Epidermal melanocyte (primary cell): ENCODE measurements at regions not wholly inside any gene's neighbourhood (a gene's known extent, or its start where the extent isn't known, plus 50 kb on each side); places are given as distances from the start of the nearest gene placed in this dataset.

Source experiments
- DNase-seq: peaks from one replicate; pipeline ENCODE4 v3.0.0; 2011; ENCODE audit warnings: low spot score; ENCODE audit not compliant: insufficient read length

DNA sequence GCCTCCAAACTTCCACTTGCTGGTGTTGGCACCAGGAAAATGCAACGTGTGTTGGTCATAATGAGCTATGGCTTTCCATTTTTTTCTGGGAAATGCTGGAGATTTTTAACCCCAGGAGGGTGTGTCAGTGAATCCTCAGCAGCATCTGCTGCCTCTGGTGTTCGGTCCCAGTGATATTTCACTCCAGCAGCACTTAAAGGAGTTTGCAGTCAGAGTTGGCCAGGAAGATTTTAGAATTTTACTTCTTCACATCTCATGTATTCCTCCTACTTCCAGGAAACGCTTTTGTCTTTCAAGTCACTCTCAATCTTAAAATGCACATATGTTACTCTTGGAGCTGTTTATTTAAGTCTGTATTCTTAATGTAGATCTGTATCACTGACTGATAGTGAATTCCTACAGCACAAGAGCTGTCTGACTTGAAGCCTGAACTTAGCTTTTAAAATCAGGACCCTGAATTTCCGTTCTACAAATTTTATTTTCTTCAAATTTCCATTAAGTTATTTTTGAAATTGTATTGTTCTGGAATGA lies 903.4 kb upstream of the SLC10A2 start:
- DNase-seq, result no peak

DNA sequence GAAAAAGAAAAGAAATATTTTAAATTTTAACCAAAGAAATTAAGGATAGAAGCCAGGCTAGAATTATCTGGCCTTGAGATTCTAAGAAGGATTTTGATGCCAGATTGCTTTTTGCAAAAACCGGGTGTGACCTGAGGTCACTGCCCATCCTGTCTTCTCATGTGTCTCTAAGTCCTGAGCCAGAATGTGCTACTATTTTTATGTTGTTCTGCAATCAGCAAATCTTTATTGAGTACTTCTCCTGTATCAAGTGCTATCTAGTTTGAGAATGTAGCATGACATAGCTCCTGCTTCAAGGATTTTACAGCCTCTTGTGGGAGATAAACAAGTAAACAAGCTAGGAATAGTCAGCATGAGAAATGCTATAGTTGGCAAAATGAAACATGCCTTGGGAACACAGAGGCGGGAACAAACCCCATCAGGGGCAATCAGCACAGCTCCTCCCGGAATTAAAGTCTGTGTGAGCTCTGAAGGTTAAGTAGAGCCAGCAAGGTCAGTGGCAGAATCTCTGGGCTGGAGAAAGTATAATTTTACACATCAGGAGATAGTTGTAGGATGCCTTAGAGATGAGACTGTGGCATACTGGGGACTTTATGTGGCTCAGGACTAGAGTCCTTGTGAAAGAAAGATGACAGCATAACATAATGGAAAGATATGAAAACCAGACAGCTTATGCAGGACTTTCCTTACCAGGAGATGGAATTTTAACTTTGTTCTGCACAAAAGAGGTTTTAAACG lies 899.5 kb upstream of the SLC10A2 start:
- DNase-seq, result no peak

DNA sequence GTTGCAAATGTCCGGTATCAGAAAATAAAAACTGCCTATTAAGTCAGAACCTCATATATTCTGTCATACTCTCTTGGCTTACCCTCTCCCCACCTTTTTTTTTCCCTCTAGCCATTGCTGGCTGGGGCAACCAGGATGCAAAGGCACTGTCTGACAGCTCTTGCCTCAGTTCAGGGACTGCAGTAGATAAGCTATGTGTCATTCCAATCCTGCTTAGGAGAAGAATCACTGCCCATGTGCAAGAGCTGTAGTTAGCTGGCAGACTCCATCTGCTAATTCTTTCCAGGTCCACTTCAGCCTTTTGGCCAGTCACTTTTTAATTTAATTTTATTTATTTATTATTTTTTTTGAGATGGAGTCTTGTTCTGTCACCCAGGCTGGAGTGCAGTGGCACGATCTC lies 895.6 kb upstream of the SLC10A2 start:
- no peak for DNase-seq

DNA sequence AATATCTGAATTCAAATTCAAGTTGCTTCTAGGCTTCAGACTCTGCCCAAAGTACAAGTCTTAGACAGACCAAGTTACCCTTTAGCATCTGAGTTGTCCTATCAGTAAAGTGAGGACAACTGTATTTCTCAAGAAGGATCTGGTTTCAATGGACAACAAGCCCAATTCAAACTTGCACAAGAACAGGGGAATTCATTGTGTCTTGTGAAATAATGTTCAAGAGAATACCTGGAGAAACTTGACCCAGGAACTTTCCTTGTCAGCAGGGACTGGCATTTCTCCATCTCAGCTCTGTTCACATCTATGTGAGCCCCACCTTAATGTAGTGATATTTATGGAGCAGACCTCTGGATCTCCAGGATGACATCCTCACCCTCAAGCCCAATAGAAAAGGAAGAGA lies 894.9 kb upstream of the SLC10A2 start:
- no peak for DNase-seq

DNA sequence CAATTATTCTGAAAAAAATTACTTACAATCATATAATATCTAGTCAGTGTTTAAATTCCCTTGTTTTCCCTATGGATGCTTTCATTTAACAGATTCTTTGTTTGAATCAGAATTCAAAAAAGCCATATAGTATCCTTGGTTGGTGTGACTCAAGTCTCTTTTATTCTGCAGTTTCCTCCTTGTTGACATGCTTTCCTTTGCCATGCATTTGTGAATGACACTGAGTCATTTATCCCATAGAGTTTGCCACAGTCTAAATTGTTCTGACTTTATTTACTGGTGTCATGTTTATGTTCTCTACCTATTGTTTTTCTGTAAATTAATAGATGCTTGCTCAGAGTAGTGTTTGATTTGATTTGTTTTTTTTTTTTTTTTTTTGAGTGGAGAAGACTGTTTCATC lies 893.8 kb upstream of the SLC10A2 start:
- no peak for DNase-seq

DNA sequence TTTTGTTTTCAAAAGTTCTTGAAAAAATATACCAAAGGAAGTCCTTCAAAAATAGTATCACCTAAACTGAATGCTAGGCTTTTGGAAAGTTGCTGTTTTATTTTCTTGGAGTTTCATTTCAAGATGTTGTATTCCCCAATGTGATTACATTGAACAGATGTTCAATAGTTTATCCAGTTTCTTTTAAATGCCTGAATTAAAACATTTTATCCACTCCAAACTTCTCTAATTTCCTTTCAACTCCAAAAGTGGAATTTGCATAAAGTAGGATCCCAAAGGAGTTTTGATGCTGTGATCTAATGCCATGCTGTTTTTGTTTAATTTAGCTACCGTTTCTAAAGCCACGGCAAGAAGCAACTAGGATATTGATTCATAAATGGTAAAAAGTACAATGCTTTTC lies 892.5 kb upstream of the SLC10A2 start:
- DNase-seq, result no peak

DNA sequence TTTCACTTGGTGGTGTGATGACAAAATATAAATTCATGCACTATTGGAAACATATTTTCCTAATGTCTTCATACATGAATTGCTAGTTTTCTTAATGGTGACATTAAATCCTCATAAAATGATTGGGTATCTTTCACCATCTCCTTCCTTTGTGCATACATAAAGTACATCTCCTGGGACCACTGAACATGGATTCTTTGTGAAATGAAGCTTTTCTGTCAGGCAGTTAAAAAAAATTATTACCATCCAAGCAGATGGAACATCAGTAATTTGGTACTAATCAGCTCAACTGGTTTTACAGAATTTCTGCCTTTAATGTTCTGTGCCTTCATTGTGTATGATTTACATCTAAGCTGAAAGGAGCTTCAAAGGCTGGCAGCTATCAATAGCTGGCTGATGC lies 891.7 kb upstream of the SLC10A2 start:
- DNase-seq, result no peak

DNA sequence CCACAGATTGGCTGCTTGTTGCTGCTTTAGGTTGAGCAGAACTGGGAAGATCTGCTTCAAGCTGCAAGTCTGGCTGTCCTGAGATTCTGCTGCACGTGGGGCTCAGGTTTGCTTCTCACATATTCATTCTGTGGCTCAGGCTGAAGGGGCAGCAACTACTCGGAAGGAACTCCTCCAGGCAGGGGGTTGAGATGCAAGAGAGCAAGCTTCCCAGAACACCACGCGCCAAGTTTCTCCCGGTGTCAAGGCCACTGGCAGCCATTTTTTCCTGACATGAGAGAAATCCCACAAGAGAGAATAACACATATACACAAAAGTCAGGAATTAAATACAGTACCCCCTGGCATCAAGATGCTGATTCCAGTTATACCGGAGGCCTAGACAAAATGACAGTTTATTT lies 887.6 kb upstream of the SLC10A2 start:
- no peak for DNase-seq

DNA sequence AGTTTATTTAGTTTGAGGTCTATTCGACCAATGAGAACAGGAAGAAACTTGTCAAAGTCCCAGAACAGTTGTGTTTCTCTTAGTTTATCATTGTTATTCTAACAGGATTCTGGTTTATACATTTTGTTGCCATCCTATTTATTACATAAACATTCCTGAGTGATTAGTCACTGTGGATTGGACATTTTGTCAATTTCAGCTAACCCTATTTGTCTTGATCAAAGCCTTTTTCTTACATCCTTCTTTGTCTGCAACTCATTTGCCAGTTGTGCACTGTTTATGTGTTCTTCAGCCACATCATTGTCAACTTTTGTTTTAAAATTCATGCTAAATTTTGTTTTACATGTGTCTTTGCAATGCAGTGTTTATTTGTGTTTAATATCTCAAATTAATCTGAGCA lies 886.0 kb upstream of the SLC10A2 start:
- DNase-seq, result no peak

DNA sequence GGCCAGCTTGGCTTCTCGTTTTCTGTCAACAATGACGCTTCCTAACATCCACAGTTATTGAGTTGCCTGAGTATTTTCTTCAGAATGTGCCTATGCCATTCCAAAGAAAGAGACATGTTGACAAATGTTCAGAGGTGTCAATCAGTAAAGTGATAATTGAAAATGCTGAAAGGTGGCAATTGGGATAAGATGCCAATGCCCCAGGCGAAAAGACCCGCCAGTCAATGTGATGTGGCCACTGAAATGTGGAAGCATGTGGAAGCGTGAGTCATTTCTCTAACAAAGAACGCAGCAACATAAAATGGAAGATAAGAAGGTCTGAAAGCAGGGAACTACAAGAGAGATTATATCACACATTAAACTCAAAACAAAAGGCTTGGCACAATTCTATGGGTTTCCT lies 882.2 kb upstream of the SLC10A2 start:
- no peak for DNase-seq

DNA sequence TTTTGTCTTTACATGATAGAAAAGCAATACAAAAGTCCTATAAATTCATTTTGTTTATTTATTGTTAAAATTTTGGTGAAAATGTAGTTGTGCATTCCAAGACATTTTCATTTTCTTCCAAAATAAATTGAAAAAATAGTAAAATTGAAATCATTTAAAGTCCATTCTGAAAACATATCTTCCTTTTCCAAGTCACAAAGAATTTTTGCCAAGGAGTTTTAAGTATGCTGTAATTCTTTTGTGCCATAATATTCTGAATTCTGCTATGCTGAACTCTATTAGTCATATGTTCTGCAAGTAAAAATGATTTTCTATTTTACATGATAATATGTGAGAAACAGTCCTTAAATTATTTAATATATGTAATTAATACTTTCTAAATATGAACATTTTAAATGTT lies 879.6 kb upstream of the SLC10A2 start:
- no peak for DNase-seq

DNA sequence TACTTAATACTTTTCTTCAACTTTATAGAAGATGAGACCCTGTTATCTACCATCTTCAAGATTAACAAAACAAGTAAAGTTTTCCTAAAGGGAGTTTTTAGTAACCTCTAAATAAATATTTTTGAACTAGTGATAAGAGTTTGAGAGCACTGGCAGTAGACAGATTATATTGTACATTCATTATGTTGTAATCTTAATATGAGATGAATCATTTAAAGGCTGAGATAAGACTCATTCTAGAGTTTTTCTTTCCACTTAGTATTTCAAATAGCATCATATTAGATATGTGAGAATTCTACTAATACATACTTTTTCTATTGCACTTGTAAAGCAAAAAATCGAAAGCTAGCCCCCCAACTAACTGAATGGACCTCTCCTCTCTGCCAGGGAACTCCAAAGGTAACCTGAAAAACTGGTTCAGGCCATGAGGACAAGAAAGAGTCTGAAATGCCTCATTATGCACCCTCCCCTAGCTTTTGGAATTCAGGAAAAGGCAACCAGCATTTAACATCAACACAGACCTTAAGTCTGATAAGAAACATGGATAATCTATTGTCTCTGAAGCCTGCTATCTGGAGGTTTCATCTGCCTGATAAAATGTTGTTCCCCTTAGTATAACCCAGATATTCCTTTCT lies 875.4 kb upstream of the SLC10A2 start:
- no peak for DNase-seq

DNA sequence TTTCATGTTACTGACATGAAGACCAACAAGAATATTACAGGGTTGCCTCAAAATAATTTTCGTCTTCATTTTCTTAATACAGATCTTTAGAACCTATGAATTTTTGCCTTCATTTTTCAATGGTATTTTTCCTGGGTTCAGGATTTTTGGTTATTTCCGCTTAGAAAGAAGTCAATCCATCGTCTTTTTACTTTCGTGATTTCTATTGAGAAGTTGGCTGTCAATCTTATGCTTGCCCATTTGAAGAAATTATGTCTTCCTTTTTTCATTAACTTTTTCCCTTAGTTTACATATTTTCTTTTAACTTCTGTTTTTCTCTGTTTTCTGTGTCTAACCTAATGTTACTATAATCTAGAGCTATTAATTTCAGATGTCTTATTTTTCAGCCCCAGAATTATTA lies 868.9 kb upstream of the SLC10A2 start:
- DNase-seq, result no peak

DNA sequence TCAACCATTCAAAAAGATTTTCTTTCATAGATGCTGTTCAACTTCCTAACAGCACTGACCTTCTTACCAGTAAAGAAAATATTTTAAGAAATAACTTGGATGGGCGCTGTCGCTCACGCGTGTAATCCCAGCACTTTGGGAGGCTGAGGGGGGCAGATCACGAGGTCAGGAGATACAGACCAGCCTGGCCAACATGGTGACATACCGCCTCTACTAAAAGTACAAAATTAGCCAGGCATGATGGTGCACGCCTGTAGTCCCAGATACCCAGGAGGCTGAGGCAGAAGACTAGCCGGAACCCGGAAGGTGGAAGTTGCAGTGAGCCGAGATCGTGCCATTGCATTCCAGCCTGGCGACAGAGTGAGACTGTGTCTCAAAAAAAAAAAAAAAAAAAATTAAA lies 865.7 kb upstream of the SLC10A2 start:
- DNase-seq, result no peak

DNA sequence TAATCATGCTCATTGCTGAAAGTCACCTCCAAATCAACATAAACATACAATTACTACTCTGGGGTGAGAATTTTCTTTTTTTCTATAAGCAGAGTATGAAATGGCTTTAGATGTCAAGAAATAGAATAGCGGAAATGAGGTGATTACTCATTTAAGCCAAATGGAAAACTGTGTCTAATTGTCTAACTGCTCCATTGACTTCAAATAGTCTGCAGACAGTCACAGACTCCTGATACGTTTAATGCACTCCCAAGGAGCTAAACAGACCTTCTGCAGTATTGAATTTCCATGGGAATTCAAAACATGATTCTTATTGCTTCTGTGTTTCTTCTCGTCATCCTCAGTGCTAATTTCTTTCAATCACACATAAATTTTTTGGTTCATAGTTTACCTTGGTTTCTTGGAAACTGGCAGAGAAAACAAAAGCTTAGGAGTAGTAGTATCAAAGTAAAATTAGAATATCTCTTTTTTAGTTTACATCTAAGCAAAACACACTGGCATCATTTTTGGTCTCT lies 865.2 kb upstream of the SLC10A2 start:
- DNase-seq, result no peak

DNA sequence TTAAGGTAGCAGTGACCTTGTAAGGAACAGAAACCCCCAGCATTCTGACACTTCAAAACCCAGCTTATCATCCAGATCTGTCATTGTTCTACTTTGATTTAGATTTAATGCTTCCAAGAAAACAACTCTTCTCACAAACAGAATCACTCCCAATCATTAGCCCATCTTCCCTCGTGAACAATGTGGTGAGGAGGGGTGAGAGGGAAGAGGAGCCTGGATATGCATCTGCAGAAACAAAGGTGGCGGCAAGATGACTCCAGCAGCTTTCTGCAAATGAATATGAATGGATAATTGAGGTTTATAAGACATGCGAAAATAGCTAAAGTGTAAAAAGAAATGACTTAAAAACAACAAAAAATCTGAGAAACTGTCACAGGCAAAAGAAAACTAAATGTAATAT lies 859.9 kb upstream of the SLC10A2 start:
- DNase-seq, result no peak

DNA sequence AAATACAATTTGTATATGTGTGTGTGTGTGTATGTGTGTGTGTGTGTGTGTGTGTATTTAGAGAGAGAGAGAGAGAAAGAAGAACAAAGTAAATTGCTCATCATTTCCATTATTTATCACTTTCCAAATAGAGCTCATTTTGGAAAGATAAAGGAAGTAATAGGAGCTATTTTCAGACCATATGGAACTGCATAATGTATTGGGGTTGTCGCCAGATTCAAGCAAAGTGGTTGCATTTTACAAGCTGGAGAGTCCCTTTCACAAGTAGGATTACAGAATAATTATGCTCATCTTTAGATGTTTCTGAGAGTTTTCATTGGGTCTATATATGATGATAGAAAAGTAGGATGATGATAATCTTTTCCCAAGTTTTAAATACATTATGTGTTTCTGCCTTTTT lies 842.7 kb upstream of the SLC10A2 start:
- DNase-seq, result no peak

DNA sequence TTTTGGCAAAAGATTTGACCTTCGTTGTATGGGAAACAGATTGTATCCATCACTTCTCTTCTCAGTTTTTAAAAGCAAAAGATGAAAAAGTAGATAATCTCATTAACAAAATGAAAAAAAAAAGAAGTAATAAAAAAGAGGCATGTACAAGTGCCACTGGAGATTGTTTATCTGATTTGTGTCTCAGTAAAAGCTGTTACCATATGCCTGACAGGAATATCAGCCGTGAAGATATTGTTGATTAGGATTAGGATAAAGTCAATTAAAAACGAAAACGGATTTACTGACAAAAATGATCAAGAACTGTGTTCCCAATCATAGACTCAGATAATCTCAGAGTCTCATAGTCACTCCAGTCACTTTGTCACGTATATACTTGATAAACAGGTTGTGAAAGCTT lies 842.1 kb upstream of the SLC10A2 start:
- DNase-seq, result no peak

DNA sequence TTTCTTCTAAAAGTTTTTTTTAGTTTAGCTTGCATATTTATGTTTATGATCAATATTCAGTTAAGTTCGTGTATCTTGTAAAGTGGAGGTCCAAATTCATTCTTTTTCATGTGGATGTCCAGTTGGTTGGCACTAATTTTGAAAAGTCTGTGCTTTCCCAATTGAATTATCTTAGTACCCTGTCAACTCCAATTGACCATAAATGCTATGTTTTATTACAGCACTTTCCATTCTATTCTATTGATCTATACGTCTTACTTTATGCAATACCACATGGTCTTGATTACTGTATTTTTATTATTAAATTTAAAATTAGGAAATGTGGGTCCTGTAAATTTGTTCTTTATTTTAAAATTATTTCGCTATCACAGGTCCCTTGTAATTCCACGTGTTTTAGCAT lies 837.6 kb upstream of the SLC10A2 start:
- no peak for DNase-seq

DNA sequence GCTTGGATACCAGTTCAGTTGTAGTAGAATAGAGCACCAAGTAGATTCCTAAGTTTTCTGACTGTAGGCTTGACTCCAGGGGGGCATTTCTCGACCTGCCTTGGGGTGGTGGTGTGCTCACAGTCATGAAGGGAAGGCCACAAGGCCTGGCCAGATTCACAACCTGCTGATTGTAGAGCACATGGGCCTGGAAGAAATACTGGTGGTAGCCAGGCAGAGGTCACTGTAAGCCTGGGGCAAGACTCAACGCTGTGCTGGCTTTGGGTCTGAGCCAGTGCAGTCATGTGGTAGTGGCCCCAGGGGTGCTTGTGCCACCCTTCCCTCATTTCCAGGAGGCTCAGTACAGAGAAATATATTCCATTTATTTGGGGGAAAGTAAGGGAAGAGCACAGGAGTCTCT lies 832.3 kb upstream of the SLC10A2 start:
- DNase-seq, result no peak

DNA sequence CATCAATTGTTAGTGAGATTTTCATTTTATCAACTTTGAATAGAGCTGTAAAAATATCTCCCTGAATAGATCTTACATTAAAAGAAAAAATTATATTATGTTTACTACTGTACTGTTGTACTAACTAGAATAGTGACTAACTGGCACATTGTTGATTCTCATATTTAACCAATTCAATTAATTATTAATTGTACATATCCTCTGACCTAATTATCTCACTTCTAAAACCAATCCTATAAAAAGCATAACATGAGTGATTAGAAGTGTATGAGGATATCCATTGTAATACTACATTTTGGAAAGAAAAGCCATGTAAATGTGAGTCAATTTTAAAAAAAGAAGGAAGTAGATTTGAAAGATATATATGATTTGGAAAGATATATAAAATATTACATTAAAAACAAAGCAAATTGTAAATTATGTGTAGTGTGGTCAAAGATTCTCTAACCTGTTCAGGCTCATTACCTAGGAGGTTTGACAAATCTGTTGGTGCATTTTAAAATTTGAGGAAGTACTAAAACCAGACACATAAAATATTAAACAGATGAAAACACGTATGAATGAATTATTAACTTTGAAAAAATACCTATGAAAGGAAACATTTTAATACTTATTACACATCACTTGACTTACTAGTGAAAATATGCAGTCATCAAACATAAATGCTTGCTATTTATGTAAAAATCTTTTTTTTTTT lies 829.8 kb upstream of the SLC10A2 start:
- DNase-seq, result no peak

DNA sequence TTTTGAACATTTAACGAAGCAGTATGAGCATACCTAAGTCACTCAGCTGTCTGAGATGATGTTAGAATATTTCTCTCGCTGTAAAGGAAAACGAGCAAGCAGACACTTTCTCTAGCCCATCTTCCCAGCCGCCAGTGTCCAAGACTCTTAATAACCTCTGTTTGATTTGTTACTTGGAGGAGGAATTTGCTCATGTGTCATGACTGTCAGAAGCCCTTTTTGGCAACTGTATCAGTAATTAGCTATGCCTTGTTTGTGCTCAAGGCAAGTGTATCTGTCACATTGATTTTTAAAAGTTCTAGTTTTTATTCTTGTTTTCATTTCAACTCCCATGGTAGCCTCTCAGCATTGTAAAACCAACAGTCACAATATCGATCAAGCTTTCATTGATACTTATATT lies 828.4 kb upstream of the SLC10A2 start:
- no peak for DNase-seq
